Osteocyte (in vitro differentiated cells): ENCODE measurements at regions not wholly inside any gene's neighbourhood (a gene's known extent, or its start where the extent isn't known, plus 50 kb on each side); places are given as distances from the start of the nearest gene placed in this dataset.
A peak's percentile ranks its signal among the peaks of the same experiment; 100 is the strongest.

ENCODE experiments used
- DNase-seq: peaks from one replicate; pipeline ENCODE4 v3.0.0; 2021; ENCODE audit warnings: mixed read lengths; ENCODE audit not compliant: unreplicated experiment; ENCODE audit errors: extremely low spot score
- H3K27ac Mint-ChIP-seq: one replicate; pipeline ENCODE4 v1.8.0; 2021; ENCODE audit warnings: mild to moderate bottlenecking, mixed read lengths; ENCODE audit not compliant: unreplicated experiment
- H3K27me3 Mint-ChIP-seq: one replicate; pipeline ENCODE4 v1.8.0; 2021; ENCODE audit warnings: mixed read lengths; ENCODE audit not compliant: unreplicated experiment
- H3K36me3 Mint-ChIP-seq: one replicate; pipeline ENCODE4 v1.8.0; 2021; ENCODE audit warnings: mixed read lengths; ENCODE audit not compliant: unreplicated experiment
- H3K4me1 Mint-ChIP-seq: one replicate; pipeline ENCODE4 v1.8.0; 2021; ENCODE audit warnings: mixed read lengths; ENCODE audit not compliant: unreplicated experiment
- H3K4me3 Mint-ChIP-seq: one replicate; pipeline ENCODE4 v1.8.0; 2021; ENCODE audit warnings: mild to moderate bottlenecking, moderate library complexity, mixed read lengths; ENCODE audit not compliant: unreplicated experiment
- H3K9me3 Mint-ChIP-seq: one replicate; pipeline ENCODE4 v1.8.0; 2021; ENCODE audit warnings: mixed read lengths; ENCODE audit not compliant: unreplicated experiment
- CTCF ChIP-seq: fragments of 200-600 bp; sonication (generic); IDR thresholded peaks from 2 replicates; pipeline ENCODE4 v1.5.0; 2021; ENCODE audit warnings: antibody characterized with exemption, mild to moderate bottlenecking, moderate library complexity

DNA sequence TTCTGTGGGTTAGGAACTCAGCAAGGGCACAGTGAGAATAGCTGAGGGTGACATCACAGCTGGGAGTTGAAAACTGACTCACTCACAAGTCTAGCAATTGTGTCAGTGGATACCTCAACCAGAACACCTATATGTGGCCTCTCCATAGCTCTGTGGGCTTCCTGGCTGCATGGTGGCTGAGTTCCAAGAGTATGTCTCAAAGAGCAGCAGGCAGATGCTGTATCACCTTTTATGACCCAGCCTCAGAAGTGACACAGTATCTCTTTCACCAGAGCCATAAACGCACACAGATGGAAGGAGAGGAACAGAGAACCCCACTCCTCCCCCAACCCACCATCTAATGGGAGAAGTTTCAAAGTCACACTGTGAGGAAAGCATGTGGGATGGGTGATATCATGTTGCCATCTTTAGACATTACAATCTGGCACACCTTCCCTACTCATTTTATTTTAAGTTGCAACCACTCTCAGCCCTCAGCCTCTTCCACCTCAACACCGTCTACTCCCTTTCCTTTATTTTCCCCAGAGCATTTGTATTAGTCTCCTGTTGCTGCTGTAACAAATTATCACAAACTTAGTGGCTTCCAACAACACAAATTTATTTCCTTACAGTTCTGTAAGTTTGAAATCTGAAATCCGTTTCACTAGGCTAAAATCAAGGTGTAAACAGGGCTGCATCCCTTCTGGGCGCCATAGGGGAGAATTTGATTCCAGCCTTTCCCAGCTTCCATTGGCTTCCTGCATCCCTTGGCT, 134.6 kb upstream of the SPATS2L start:
- Mint-ChIP-seq H3K4me1 (peaks cover 44% of the 10 kb centered on the region), H3K9me3 (peaks cover 8% of the 10 kb centered on the region), H3K4me3 (no peak overlapping the region), H3K27ac (peak overlapping the region; percentile 81), H3K36me3 (no peaks in the 10 kb centered on the region), H3K27me3 (no peaks in the 10 kb centered on the region)
- TF ChIP-seq CTCF, result no peak
- no peak for DNase-seq

DNA sequence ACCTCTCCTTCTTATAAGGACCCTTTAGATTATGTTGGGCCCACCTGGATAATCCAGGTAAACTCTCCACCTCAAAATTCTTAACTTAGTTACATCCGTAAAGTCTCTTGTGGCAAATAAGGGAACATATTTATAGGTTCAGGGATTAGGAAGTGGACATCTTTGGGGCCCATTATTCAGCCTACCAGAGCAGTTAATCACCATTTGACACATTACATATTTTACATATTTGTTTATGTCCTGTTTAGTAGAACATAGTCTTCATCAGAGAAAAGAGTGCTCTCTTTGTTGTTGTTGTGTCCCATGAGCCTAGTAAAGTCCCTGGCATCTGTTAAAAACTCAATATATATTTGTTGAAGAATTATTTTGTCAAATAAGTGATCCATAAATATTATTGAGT, 134.0 kb upstream of the SPATS2L start:
- no peak for TF ChIP-seq CTCF
- H3K4me1 Mint-ChIP-seq, result peaks cover 45% of the 10 kb centered on the region
- DNase-seq, result no peak
- no peaks in the 10 kb centered on the region for H3K27me3 Mint-ChIP-seq
- H3K9me3 Mint-ChIP-seq, result peaks cover 8% of the 10 kb centered on the region
- H3K4me3 Mint-ChIP-seq, result no peak overlapping the region
- peak overlapping the region; percentile 81 for H3K27ac Mint-ChIP-seq
- no peaks in the 10 kb centered on the region for H3K36me3 Mint-ChIP-seq

- TF ChIP-seq CTCF, result no peak
- Mint-ChIP-seq H3K4me3 (no peak overlapping the region), H3K27me3 (no peaks in the 10 kb centered on the region), H3K4me1 (peaks cover 50% of the 10 kb centered on the region), H3K36me3 (no peaks in the 10 kb centered on the region), H3K27ac (peak overlapping the region; percentile 81), H3K9me3 (peaks cover 8% of the 10 kb centered on the region)
- no peak for DNase-seq
Measured at GRCh38 chr2:200172944-200173581, 133.4 kb upstream of the SPATS2L start.

- H3K27ac Mint-ChIP-seq, result peak overlapping the region; percentile 81
- H3K4me3 Mint-ChIP-seq, result no peak overlapping the region
- no peak for DNase-seq
- no peaks in the 10 kb centered on the region for H3K36me3 Mint-ChIP-seq
- peaks cover 8% of the 10 kb centered on the region for H3K9me3 Mint-ChIP-seq
- H3K27me3 Mint-ChIP-seq, result no peaks in the 10 kb centered on the region
- no peak for TF ChIP-seq CTCF
- peaks cover 51% of the 10 kb centered on the region for H3K4me1 Mint-ChIP-seq
Measured at GRCh38 chr2:200173691-200174090, 132.8 kb upstream of the SPATS2L start.

- no peak for DNase-seq
- no peak overlapping the region for H3K4me3 Mint-ChIP-seq
- no peaks in the 10 kb centered on the region for H3K27me3 Mint-ChIP-seq
- no peaks in the 10 kb centered on the region for H3K36me3 Mint-ChIP-seq
- TF ChIP-seq CTCF, result no peak
- peaks cover 42% of the 10 kb centered on the region for H3K4me1 Mint-ChIP-seq
- no peak overlapping the region for H3K27ac Mint-ChIP-seq
- peaks cover 8% of the 10 kb centered on the region for H3K9me3 Mint-ChIP-seq
Measured at GRCh38 chr2:200174433-200175216, 131.9 kb upstream of the SPATS2L start.
